SK-N-SH treated with all-trans-retinoic acid at 6 μM for 48 hours (cell line): ENCODE measurements at regions not wholly inside any gene's neighbourhood (a gene's known extent, or its start where the extent isn't known, plus 50 kb on each side); places are given as distances from the start of the nearest gene placed in this dataset.

Experiments used
- ESRRG ChIP-seq: fragments of 250-450 bp; sonication (Bioruptor Pico); IDR thresholded peaks from 2 replicates; pipeline ENCODE4 v1.6.1; 2021; ENCODE audit warnings: mild to moderate bottlenecking
- ISL1 ChIP-seq: fragments of 250-450 bp; sonication (Bioruptor Pico); IDR thresholded peaks from 2 replicates; pipeline ENCODE4 v2.1.2; 2022; ENCODE audit warnings: mild to moderate bottlenecking, moderate library complexity
- PATZ1 ChIP-seq: fragments of 250-450 bp; sonication (Bioruptor Pico); IDR thresholded peaks from 2 replicates; pipeline ENCODE4 v1.8.0; 2020; ENCODE audit warnings: mild to moderate bottlenecking, moderate library complexity, borderline replicate concordance
- PPARA ChIP-seq: fragments of 250-450 bp; sonication (Bioruptor Pico); IDR thresholded peaks from 2 replicates; pipeline ENCODE4 v1.5.0; 2020; ENCODE audit warnings: mild to moderate bottlenecking, borderline replicate concordance
- ZFP3 ChIP-seq: fragments of 250-450 bp; sonication (Bioruptor Pico); IDR thresholded peaks from 2 replicates; pipeline ENCODE4 v1.5.0; 2020; ENCODE audit warnings: mild to moderate bottlenecking, moderate library complexity

GRCh38 chr9:14403081-14403480 lies 89.1 kb upstream of the NFIB start:
- TF ChIP-seq PPARA (CRISPR knock-in tag) (no peak), ZFP3 (CRISPR knock-in tag) (no peak), PATZ1 (CRISPR knock-in tag) (no peak), ESRRG (CRISPR knock-in tag) (no peak), ISL1 (no peak)
